HepG2 (cell line): ENCODE measurements at regions not wholly inside any gene's neighbourhood (a gene's known extent, or its start where the extent isn't known, plus 50 kb on each side); places are given as distances from the start of the nearest gene placed in this dataset.

ENCODE experiments used
- ATAC-seq: fragments of 200-7000 bp; cut with Tn5 transposase; 3 replicates; pipeline ENCODE4 v1.9.1; 2020; ENCODE audit warnings: mild to moderate bottlenecking, moderate library complexity
- BruUV-seq: library from RNA; stranded (reverse); fragments of 400-500 nt; replicated peaks from 2 replicates; lab custom pipeline; 2021; lab: Mats Ljungman, UMichigan
- CTCF ChIA-PET: fragments of 300-600 bp; formaldehyde crosslinking; extraction: SDS; loops from one replicate; lab custom pipeline; 2021; ENCODE audit warnings: low total read pairs, inconsistent platforms, low intra/inter-chr PET ratio; lab: Yijun Ruan, JAX
- POLR2A ChIA-PET: fragments of 350-600 bp; sonication (Branson Sonifier 250); formaldehyde crosslinking; loops from one replicate; lab custom pipeline; 2020; ENCODE audit warnings: antibody characterized with exemption, inconsistent platforms; lab: Yijun Ruan, JAX
- DNase-seq: peaks from one replicate; pipeline ENCODE4 v3.0.0-alpha.2; 2015; ENCODE audit warnings: low spot score
- FAIRE-seq: peaks from 3 replicates; lab custom pipeline; 2011; peaks lifted over from hg19 to GRCh38; lab: Jason Lieb, UNC
- H2AFZ ChIP-seq: one replicate; pipeline ENCODE4 v1.6.1; 2011; ENCODE audit warnings: low read length, inconsistent platforms
- H3K27ac ChIP-seq: fragments of 300-600 bp; 3 replicates; pipeline ENCODE4 v1.8.0; 2011; ENCODE audit warnings: mixed run types, mild to moderate bottlenecking, mixed read lengths, low read length, inconsistent platforms; ENCODE audit not compliant: insufficient read depth; ENCODE audit errors: extremely low read length
- H3K27me3 ChIP-seq, 2 experiments: fragments of 200-600 bp in 1 of 2; 2 replicates in 1 of 2; 3 replicates in 1 of 2; pipeline versions ENCODE4 v1.6.0 to v1.8.0; 2011; ENCODE audit warnings: low read length in 2 of 2, mild to moderate bottlenecking in 2 of 2, moderate library complexity in 2 of 2, inconsistent platforms in 1 of 2; ENCODE audit not compliant: insufficient read depth in 2 of 2, control insufficient read depth in 1 of 2
- H3K36me3 ChIP-seq, 2 experiments: fragments of 200-600 bp in 1 of 2; replicated peaks in 1 of 2; 2 replicates in 1 of 2; 3 replicates in 1 of 2; pipeline versions ENCODE4 v1.5.1 to v1.8.0; 2011; ENCODE audit warnings: low read length in 2 of 2, inconsistent platforms in 1 of 2; ENCODE audit not compliant: insufficient read depth in 2 of 2, control insufficient read depth in 1 of 2
- H3K4me1 ChIP-seq: 2 replicates; pipeline ENCODE4 v1.5.1; 2012; ENCODE audit warnings: low read length, inconsistent platforms; ENCODE audit not compliant: insufficient read depth
- H3K4me2 ChIP-seq: 2 replicates; pipeline ENCODE4 v1.6.0; 2011; ENCODE audit warnings: low read depth, low read length, inconsistent platforms
- H3K4me3 ChIP-seq, 3 experiments: fragments of 200-600 bp in 1 of 3; sonication (generic), shearing (Covaris generic) in 1 of 3; replicated peaks in 1 of 3; 2 replicates each; pipeline ENCODE4 v1.5.1; 2011 to 2016; ENCODE audit warnings: low read length in 3 of 3, inconsistent platforms in 2 of 3, low read depth in 2 of 3, mild to moderate bottlenecking in 2 of 3, control low read depth in 1 of 3, mixed read lengths in 1 of 3; ENCODE audit not compliant: insufficient read depth in 1 of 3
- H3K79me2 ChIP-seq: one replicate; pipeline ENCODE4 v1.6.1; 2011; ENCODE audit warnings: low read length, inconsistent platforms; ENCODE audit not compliant: insufficient read depth
- H3K9ac ChIP-seq: 2 replicates; pipeline ENCODE4 v1.6.0; 2011; ENCODE audit warnings: mild to moderate bottlenecking, low read depth, low read length, inconsistent platforms; ENCODE audit not compliant: insufficient read depth
- H3K9me3 ChIP-seq: 2 replicates; pipeline ENCODE4 v1.5.1; 2012; ENCODE audit warnings: mild to moderate bottlenecking, low read length
- H4K20me1 ChIP-seq: 2 replicates; pipeline ENCODE4 v1.6.0; 2011; ENCODE audit warnings: inconsistent platforms, mild to moderate bottlenecking, low read length, moderate library complexity; ENCODE audit not compliant: insufficient read depth
- ARNT ChIP-seq: fragments of 450-650 bp; IDR thresholded peaks from 2 replicates; pipeline ENCODE4 v1.6.1; 2017
- ATF7 ChIP-seq, 2 experiments: fragments of 450-650 bp in 1 of 2; sonication (generic) in 1 of 2; formaldehyde crosslinking in 1 of 2; IDR thresholded peaks; 2 replicates each; pipeline versions ENCODE4 v1.4.0 to v1.6.1; 2016 to 2020; ENCODE audit warnings: antibody characterized with exemption in 1 of 2, mild to moderate bottlenecking in 1 of 2, missing genetic modification reagents in 1 of 2
- BATF2 ChIP-seq: sonication (generic); formaldehyde crosslinking; IDR thresholded peaks from 2 replicates; pipeline ENCODE4 v1.8.0; 2022; ENCODE audit warnings: mild to moderate bottlenecking, missing genetic modification reagents, moderate library complexity
- CC2D1A ChIP-seq: sonication (generic); formaldehyde crosslinking; IDR thresholded peaks from 2 replicates; pipeline ENCODE4 v1.8.1; 2023; ENCODE audit warnings: mild to moderate bottlenecking, missing genetic modification reagents
- CEBPB ChIP-seq: IDR thresholded peaks from 2 replicates; pipeline ENCODE4 v1.6.1; 2011; ENCODE audit warnings: low read depth, low read length, improper control_type of control experiment, borderline replicate concordance
- KDM2A ChIP-seq: sonication (generic); formaldehyde crosslinking; IDR thresholded peaks from 2 replicates; pipeline ENCODE4 v1.4.0; 2020; ENCODE audit warnings: low read depth, missing genetic modification reagents, borderline replicate concordance
- KDM3A ChIP-seq: IDR thresholded peaks from 2 replicates; pipeline ENCODE4 v1.6.1; 2018; ENCODE audit warnings: low read depth, missing compliant biosample characterization
- MIER3 ChIP-seq: IDR thresholded peaks from 2 replicates; pipeline ENCODE4 v1.6.1; 2016; ENCODE audit warnings: missing compliant biosample characterization, borderline replicate concordance
- MYNN ChIP-seq: sonication (generic); formaldehyde crosslinking; IDR thresholded peaks from 2 replicates; pipeline ENCODE4 v1.4.0; 2020; ENCODE audit warnings: mild to moderate bottlenecking, low read depth, missing genetic modification reagents
- PAX8 ChIP-seq: sonication (generic); formaldehyde crosslinking; IDR thresholded peaks from 2 replicates; pipeline ENCODE4 v1.8.0; 2022; ENCODE audit warnings: mild to moderate bottlenecking, missing genetic modification reagents, borderline replicate concordance
- PHF5A ChIP-seq: IDR thresholded peaks from one replicate; pipeline ENCODE4 v1.6.1; 2018; ENCODE audit warnings: low read depth, missing genetic modification reagents; ENCODE audit not compliant: unreplicated experiment
- SKI ChIP-seq: fragments of 450-650 bp; IDR thresholded peaks from one replicate; pipeline ENCODE4 v1.6.1; 2018; ENCODE audit warnings: mild to moderate bottlenecking; ENCODE audit not compliant: partially characterized antibody
- STAT5B ChIP-seq: sonication (generic); formaldehyde crosslinking; IDR thresholded peaks from 2 replicates; pipeline ENCODE4 v1.4.0; 2020; ENCODE audit warnings: missing genetic modification reagents
- ZBTB7A ChIP-seq: sonication (generic); formaldehyde crosslinking; IDR thresholded peaks from 2 replicates; pipeline ENCODE4 v1.8.0; 2022; ENCODE audit warnings: mild to moderate bottlenecking, missing genetic modification reagents
- ZKSCAN5 ChIP-seq: sonication (generic); formaldehyde crosslinking; IDR thresholded peaks from 2 replicates; pipeline ENCODE4 v1.5.1; 2020; ENCODE audit warnings: mild to moderate bottlenecking, missing genetic modification reagents
- ZNF337 ChIP-seq: sonication (generic); formaldehyde crosslinking; IDR thresholded peaks from 2 replicates; pipeline ENCODE4 v1.5.1; 2020; ENCODE audit warnings: missing genetic modification reagents, low read depth, mild to moderate bottlenecking, borderline replicate concordance
- ZNF781 ChIP-seq: sonication (generic); formaldehyde crosslinking; IDR thresholded peaks from 2 replicates; pipeline ENCODE4 v1.5.1; 2020; ENCODE audit warnings: borderline replicate concordance, mild to moderate bottlenecking, missing genetic modification reagents; ENCODE audit errors: not compliant biosample characterization
- ZNF879 ChIP-seq: sonication (generic); formaldehyde crosslinking; IDR thresholded peaks from 2 replicates; pipeline ENCODE4 v1.8.1; 2023; ENCODE audit warnings: missing genetic modification reagents
- WGBS: methylation state at CpG from one replicate; pipeline ENCODE4 v1.1.6; 2017; ENCODE audit warnings: low lambda C conversion rate; 5-methylcytosine and 5-hydroxymethylcytosine counted together
- in situ Hi-C: cut with HindIII; loops from 2 replicates; pipeline ENCODE4 v1.10.0; 2017; ENCODE audit warnings: low pct_unique_long_range_greater_than_20kb; ENCODE audit not compliant: extremely low pct_ligation_motif_present
- intact Hi-C: fragments of 100-400 bp; cut with micrococcal nuclease; formaldehyde crosslinking; loops from one replicate; pipeline ENCODE4 v1.10.0; 2022; ENCODE audit not compliant: unreplicated experiment
- TF ChIP-seq, protein P1 (sequence below): sonication (generic); formaldehyde crosslinking; IDR thresholded peaks from 2 replicates; pipeline ENCODE4 v1.5.0; 2020; ENCODE audit warnings: mild to moderate bottlenecking, missing genetic modification reagents

DNA sequence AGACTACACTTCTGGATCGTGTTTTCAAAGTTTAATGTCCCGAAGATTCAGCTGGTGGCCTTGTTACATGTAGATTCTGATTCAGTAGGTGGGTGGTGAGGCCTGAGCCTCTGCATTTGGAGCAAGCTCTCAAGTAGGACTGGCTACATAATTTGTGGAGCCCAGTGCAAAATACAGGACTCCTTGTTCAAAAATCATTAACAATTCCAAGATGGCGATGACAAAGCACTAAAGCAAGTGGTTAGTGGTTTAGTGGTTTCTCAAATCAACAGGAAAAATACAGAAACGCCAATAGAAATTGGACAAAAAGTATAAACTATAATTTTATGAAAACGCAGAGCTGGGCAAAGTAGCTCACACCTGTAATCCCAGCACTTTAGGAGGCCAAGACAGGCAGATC lies 133.7 kb upstream of the STMND1 start (continued):
- no peak for TF ChIP-seq ZNF781 (CRISPR knock-in tag)

- DNase-seq (no peak), FAIRE-seq (no peak), ATAC-seq (no peak)
- 23% methylated on average over 2 of the region's 2 CpGs for WGBS
- Histone ChIP-seq H3K9ac (no peak overlapping the region), H4K20me1 (no peaks in the 10 kb centered on the region), H3K36me3 (no peaks in the 10 kb centered on the region), H3K4me2 (no peak overlapping the region), H3K4me1 (peaks cover 6% of the 10 kb centered on the region), H3K4me3 (no peak overlapping the region), H3K9me3 (no peaks in the 10 kb centered on the region), H3K27me3 (peaks cover 0 to 16% of the 10 kb centered on the region in 2 experiments; a peak in 2 of 5 replicates), H3K27ac (no peak overlapping the region), H2AFZ (no peak overlapping the region), H3K79me2 (no peaks in the 10 kb centered on the region)
- CTCF ChIA-PET: no interaction called here
- TF ChIP-seq ZKSCAN5 (no peak), CC2D1A (CRISPR knock-in tag) (no peak), MIER3 (CRISPR knock-in tag) (no peak), PAX8 (CRISPR knock-in tag) (no peak), ZBTB7A (no peak), STAT5B (CRISPR knock-in tag) (no peak), ZNF337 (no peak), BATF2 (CRISPR knock-in tag) (no peak), MYNN (CRISPR knock-in tag) (no peak), KDM2A (CRISPR knock-in tag) (no peak), PHF5A (CRISPR knock-in tag) (no peak), KDM3A (CRISPR knock-in tag) (no peak), SKI (no peak), ATF7 (IDR thresholded peaks at IDR 0.05) (0 out of 2 replicates have a peak, but pooled peaks have one; percentile 3), ATF7 (CRISPR knock-in tag; IDR thresholded peaks at IDR 0.05) (no peak), ZNF879 (CRISPR knock-in tag) (no peak), CEBPB (peak; percentile 26; the same call in 1 of the 2 replicates), ARNT (no peak)
- TF ChIP-seq, protein P1, sequence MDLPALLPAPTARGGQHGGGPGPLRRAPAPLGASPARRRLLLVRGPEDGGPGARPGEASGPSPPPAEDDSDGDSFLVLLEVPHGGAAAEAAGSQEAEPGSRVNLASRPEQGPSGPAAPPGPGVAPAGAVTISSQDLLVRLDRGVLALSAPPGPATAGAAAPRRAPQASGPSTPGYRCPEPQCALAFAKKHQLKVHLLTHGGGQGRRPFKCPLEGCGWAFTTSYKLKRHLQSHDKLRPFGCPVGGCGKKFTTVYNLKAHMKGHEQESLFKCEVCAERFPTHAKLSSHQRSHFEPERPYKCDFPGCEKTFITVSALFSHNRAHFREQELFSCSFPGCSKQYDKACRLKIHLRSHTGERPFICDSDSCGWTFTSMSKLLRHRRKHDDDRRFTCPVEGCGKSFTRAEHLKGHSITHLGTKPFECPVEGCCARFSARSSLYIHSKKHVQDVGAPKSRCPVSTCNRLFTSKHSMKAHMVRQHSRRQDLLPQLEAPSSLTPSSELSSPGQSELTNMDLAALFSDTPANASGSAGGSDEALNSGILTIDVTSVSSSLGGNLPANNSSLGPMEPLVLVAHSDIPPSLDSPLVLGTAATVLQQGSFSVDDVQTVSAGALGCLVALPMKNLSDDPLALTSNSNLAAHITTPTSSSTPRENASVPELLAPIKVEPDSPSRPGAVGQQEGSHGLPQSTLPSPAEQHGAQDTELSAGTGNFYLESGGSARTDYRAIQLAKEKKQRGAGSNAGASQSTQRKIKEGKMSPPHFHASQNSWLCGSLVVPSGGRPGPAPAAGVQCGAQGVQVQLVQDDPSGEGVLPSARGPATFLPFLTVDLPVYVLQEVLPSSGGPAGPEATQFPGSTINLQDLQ (CRISPR knock-in tag): no peak
- no TSS peak for BruUV-seq
- in situ Hi-C loops: loop anchor here (25.0 kb wide), 2 partner anchors 455 to 630 kb away; no protein-coding TSS in a partner anchor
- POLR2A ChIA-PET: no interaction called here
- intact Hi-C loops: loop anchor here (5.0 kb wide), 3 partner anchors 450 to 680 kb away; no protein-coding TSS in a partner anchor
These were observed 134.4 kb upstream of the STMND1 start for GRCh38 chr6:16967470-16967817.
